ENCODE measurements at regions not wholly inside any gene's neighbourhood (a gene's known extent, or its start where the extent isn't known, plus 50 kb on each side); places are given as distances from the start of the nearest gene placed in this dataset.

GRCh38 chr5:63687854-63688516 lies 274.3 kb downstream of the HTR1A start:
- TF ChIP-seq CTCF (IDR thresholded peaks at IDR 0.05): no peak
- Histone ChIP-seq H3K4me1 (no peaks in the 10 kb centered on the region), H3K27me3 (no peaks in the 10 kb centered on the region), H3K36me3 (no peaks in the 10 kb centered on the region), H3K4me3 (no peak overlapping the region), H3K27ac (no peak overlapping the region), H3K9me3 (no peaks in the 10 kb centered on the region)
- no peak for DNase-seq
- intact Hi-C loops (cut with DNase I; ENCODE audit: low total_unique reads): no loop called here

- no peak for TF ChIP-seq CTCF (IDR thresholded peaks at IDR 0.05)
- H3K4me3 ChIP-seq: no peak overlapping the region
- H3K27ac ChIP-seq: no peak overlapping the region
- no peak for DNase-seq
- H3K36me3 ChIP-seq: no peaks in the 10 kb centered on the region
- intact Hi-C loops (cut with DNase I; ENCODE audit: low total_unique reads): no loop called here
- H3K4me1 ChIP-seq: no peaks in the 10 kb centered on the region
- no peaks in the 10 kb centered on the region for H3K27me3 ChIP-seq
- no peaks in the 10 kb centered on the region for H3K9me3 ChIP-seq
These were observed 275.3 kb downstream of the HTR1A start for GRCh38 chr5:63686938-63687337.

GRCh38 chr5:63686181-63686580 lies 276.1 kb downstream of the HTR1A start:
- Histone ChIP-seq H3K36me3 (no peaks in the 10 kb centered on the region), H3K27me3 (no peaks in the 10 kb centered on the region), H3K4me3 (no peak overlapping the region), H3K27ac (no peak overlapping the region), H3K9me3 (no peaks in the 10 kb centered on the region), H3K4me1 (no peaks in the 10 kb centered on the region)
- no peak for DNase-seq
- TF ChIP-seq CTCF (IDR thresholded peaks at IDR 0.05): no peak
- intact Hi-C loops (cut with DNase I; ENCODE audit: low total_unique reads): no loop called here

- Histone ChIP-seq H3K27ac (no peak overlapping the region), H3K4me1 (no peaks in the 10 kb centered on the region), H3K9me3 (no peaks in the 10 kb centered on the region), H3K36me3 (no peaks in the 10 kb centered on the region), H3K4me3 (no peak overlapping the region), H3K27me3 (no peaks in the 10 kb centered on the region)
- intact Hi-C loops (cut with DNase I; ENCODE audit: low total_unique reads): no loop called here
- no peak for TF ChIP-seq CTCF (IDR thresholded peaks at IDR 0.05)
- no peak for DNase-seq
These were observed 276.8 kb downstream of the HTR1A start for GRCh38 chr5:63685454-63685853.

- DNase-seq: no peak
- H3K9me3 ChIP-seq: no peaks in the 10 kb centered on the region
- H3K27ac ChIP-seq: no peak overlapping the region
- no peak overlapping the region for H3K4me3 ChIP-seq
- intact Hi-C loops (cut with DNase I; ENCODE audit: low total_unique reads): no loop called here
- no peaks in the 10 kb centered on the region for H3K4me1 ChIP-seq
- H3K27me3 ChIP-seq: no peaks in the 10 kb centered on the region
- H3K36me3 ChIP-seq: no peaks in the 10 kb centered on the region
- TF ChIP-seq CTCF (IDR thresholded peaks at IDR 0.05): no peak
These were observed 287.4 kb downstream of the HTR1A start for GRCh38 chr5:63674881-63675280.

- Histone ChIP-seq H3K36me3 (no peaks in the 10 kb centered on the region), H3K4me3 (no peak overlapping the region), H3K4me1 (no peaks in the 10 kb centered on the region), H3K9me3 (no peaks in the 10 kb centered on the region), H3K27me3 (no peaks in the 10 kb centered on the region), H3K27ac (no peak overlapping the region)
- intact Hi-C loops (cut with DNase I; ENCODE audit: low total_unique reads): no loop called here
- no peak for DNase-seq
- TF ChIP-seq CTCF (IDR thresholded peaks at IDR 0.05): no peak
These were observed 307.2 kb downstream of the HTR1A start for GRCh38 chr5:63655043-63655442.

Data from tibial artery (tissue), 4 donors.